H9 (cell line): ENCODE measurements at regions not wholly inside any gene's neighbourhood (a gene's known extent, or its start where the extent isn't known, plus 50 kb on each side); places are given as distances from the start of the nearest gene placed in this dataset.

Experiments used
- DNase-seq: peaks from one replicate; pipeline ENCODE4 v3.0.0-alpha.2; 2017
- H2AFZ ChIP-seq: one replicate; pipeline ENCODE4 v1.6.1; 2013; ENCODE audit warnings: mild to moderate bottlenecking, low read length, control low read depth, moderate library complexity
- H2AK5ac ChIP-seq: 2 replicates; pipeline ENCODE4 v1.6.1; 2013; ENCODE audit warnings: low read length, control low read depth, mixed read lengths; ENCODE audit not compliant: insufficient read length
- H2BK120ac ChIP-seq: one replicate; pipeline ENCODE4 v1.6.1; 2013; ENCODE audit warnings: low read depth, mild to moderate bottlenecking, low read length, control low read depth, inconsistent platforms; ENCODE audit not compliant: poor library complexity, severe bottlenecking
- H2BK12ac ChIP-seq: 2 replicates; pipeline ENCODE4 v1.6.1; 2013; ENCODE audit warnings: low read length, control low read depth, mixed read lengths, low read depth; ENCODE audit not compliant: insufficient read length
- H2BK15ac ChIP-seq: 2 replicates; pipeline ENCODE4 v1.6.1; 2013; ENCODE audit warnings: low read depth, low read length, control low read depth
- H2BK20ac ChIP-seq: one replicate; pipeline ENCODE4 v1.6.1; 2013; ENCODE audit warnings: low read depth, mild to moderate bottlenecking, low read length, control low read depth, inconsistent platforms; ENCODE audit not compliant: poor library complexity, severe bottlenecking
- H2BK5ac ChIP-seq: 2 replicates; pipeline ENCODE4 v1.6.1; 2013; ENCODE audit warnings: low read length, control low read depth, mixed read lengths; ENCODE audit not compliant: insufficient read length
- H3K14ac ChIP-seq: 2 replicates; pipeline ENCODE4 v1.6.1; 2013; ENCODE audit warnings: low read length, control low read depth; ENCODE audit not compliant: insufficient read depth
- H3K18ac ChIP-seq: 2 replicates; pipeline ENCODE4 v1.6.1; 2013; ENCODE audit warnings: low read depth, mild to moderate bottlenecking, mixed read lengths, low read length, control low read depth; ENCODE audit not compliant: insufficient read length
- H3K23ac ChIP-seq: 2 replicates; pipeline ENCODE4 v1.6.1; 2013; ENCODE audit warnings: low read length, control low read depth, mixed read lengths, low read depth; ENCODE audit not compliant: insufficient read length
- H3K23me2 ChIP-seq: 2 replicates; pipeline ENCODE4 v1.6.1; 2013; ENCODE audit warnings: low read depth, mild to moderate bottlenecking, mixed read lengths, low read length, control low read depth; ENCODE audit not compliant: insufficient read length, poor library complexity, severe bottlenecking
- H3K27ac ChIP-seq: 2 replicates; pipeline ENCODE4 v1.5.1; 2013; ENCODE audit warnings: low read length, control low read depth, mixed read lengths, low read depth; ENCODE audit not compliant: insufficient read length
- H3K27me3 ChIP-seq: 2 replicates; pipeline ENCODE4 v1.6.1; 2013; ENCODE audit warnings: low read length, control low read depth, inconsistent platforms; ENCODE audit not compliant: insufficient read depth
- H3K4ac ChIP-seq: 2 replicates; pipeline ENCODE4 v1.6.1; 2013; ENCODE audit warnings: low read depth, mild to moderate bottlenecking, control low read depth, inconsistent platforms, low read length, moderate library complexity
- H3K4me1 ChIP-seq: 2 replicates; pipeline ENCODE4 v1.6.1; 2013; ENCODE audit warnings: low read length, control low read depth, inconsistent platforms; ENCODE audit not compliant: insufficient read depth
- H3K4me2 ChIP-seq: 2 replicates; pipeline ENCODE4 v1.6.1; 2013; ENCODE audit warnings: low read length, control low read depth, mixed read lengths; ENCODE audit not compliant: insufficient read length, insufficient read depth
- H3K56ac ChIP-seq: 2 replicates; pipeline ENCODE4 v1.6.1; 2013; ENCODE audit warnings: low read depth, mild to moderate bottlenecking, mixed read lengths, low read length, control low read depth; ENCODE audit not compliant: insufficient read length
- H3K79me1 ChIP-seq: 2 replicates; pipeline ENCODE4 v1.6.1; 2013; ENCODE audit warnings: low read depth, mild to moderate bottlenecking, moderate library complexity, low read length, control low read depth, inconsistent platforms; ENCODE audit not compliant: insufficient read depth, poor library complexity, severe bottlenecking
- H3K79me2 ChIP-seq: 2 replicates; pipeline ENCODE4 v1.6.1; 2013; ENCODE audit warnings: low read length, control low read depth, inconsistent platforms; ENCODE audit not compliant: insufficient read depth
- H3K9ac ChIP-seq: 2 replicates; pipeline ENCODE4 v1.6.1; 2013; ENCODE audit warnings: low read length, control low read depth, mixed read lengths; ENCODE audit not compliant: insufficient read length; ENCODE audit errors: extremely low read depth
- H3K9me3 ChIP-seq: one replicate; pipeline ENCODE4 v1.6.1; 2013; ENCODE audit warnings: low read depth, low read length, inconsistent platforms; ENCODE audit not compliant: control insufficient read depth
- H3T11ph ChIP-seq: one replicate; pipeline ENCODE4 v1.6.1; 2013; ENCODE audit warnings: mild to moderate bottlenecking, low read length, control low read depth, inconsistent platforms
- H4K20me1 ChIP-seq: one replicate; pipeline ENCODE4 v1.6.1; 2013; ENCODE audit not compliant: control insufficient read depth, insufficient read length, insufficient read depth
- H4K5ac ChIP-seq: 2 replicates; pipeline ENCODE4 v1.6.1; 2013; ENCODE audit warnings: low read depth, mild to moderate bottlenecking, mixed read lengths, low read length, control low read depth; ENCODE audit not compliant: insufficient read length
- H4K8ac ChIP-seq: replicated peaks from 2 replicates; pipeline ENCODE4 v1.6.1; 2013; ENCODE audit warnings: low read length, control low read depth, mixed read lengths, low read depth; ENCODE audit not compliant: insufficient read length
- H4K91ac ChIP-seq: 2 replicates; pipeline ENCODE4 v1.6.1; 2013; ENCODE audit warnings: low read depth, mild to moderate bottlenecking, moderate library complexity, mixed read lengths, low read length, control low read depth; ENCODE audit not compliant: insufficient read length
- H3K27ac Mint-ChIP-seq, 3 experiments: 2 replicates in 2 of 3; 3 replicates in 1 of 3; pipeline ENCODE4 v1.8.0; 2020 to 2021; ENCODE audit warnings: mixed read lengths in 3 of 3, mild to moderate bottlenecking in 1 of 3, moderate library complexity in 1 of 3
- H3K27me3 Mint-ChIP-seq: 2 replicates; pipeline ENCODE4 v1.8.0; 2021; ENCODE audit warnings: low read depth, mild to moderate bottlenecking, moderate library complexity, mixed read lengths
- H3K36me3 Mint-ChIP-seq, 3 experiments: 2 replicates in 2 of 3; 3 replicates in 1 of 3; pipeline ENCODE4 v1.8.0; 2020 to 2021; ENCODE audit warnings: low read depth in 3 of 3, mixed read lengths in 3 of 3; ENCODE audit not compliant: insufficient read depth in 1 of 3
- H3K4me1 Mint-ChIP-seq, 2 experiments: 2 replicates each; pipeline ENCODE4 v1.8.0; 2020; ENCODE audit warnings: mixed read lengths in 2 of 2
- H3K4me3 Mint-ChIP-seq, 2 experiments: 2 replicates in 1 of 2; 3 replicates in 1 of 2; pipeline ENCODE4 v1.8.0; 2020 to 2021; ENCODE audit warnings: mild to moderate bottlenecking in 2 of 2, mixed read lengths in 2 of 2, moderate library complexity in 1 of 2
- H3K9me3 Mint-ChIP-seq, 2 experiments: 2 replicates in 1 of 2; 3 replicates in 1 of 2; pipeline ENCODE4 v1.8.0; 2020; ENCODE audit warnings: mild to moderate bottlenecking in 2 of 2, mixed read lengths in 2 of 2, moderate library complexity in 1 of 2
- WGBS: extraction: QIAGEN DNeasy Blood & Tissue Kit; methylation state at CpG from one replicate; pipeline ENCODE4 v1.1.7; 2013; ENCODE audit warnings: missing lambda C conversion rate, low lambda C conversion rate, mixed read lengths; ENCODE audit not compliant: insufficient read length; ENCODE audit errors: extremely low coverage; 5-methylcytosine and 5-hydroxymethylcytosine counted together
- TF ChIP-seq, protein P1 (sequence below): fragments of 200-600 bp; sonication (generic); conservative IDR thresholded peaks from 3 replicates; pipeline ENCODE4 v1.8.0; 2021; ENCODE audit warnings: antibody characterized with exemption, mild to moderate bottlenecking

DNA sequence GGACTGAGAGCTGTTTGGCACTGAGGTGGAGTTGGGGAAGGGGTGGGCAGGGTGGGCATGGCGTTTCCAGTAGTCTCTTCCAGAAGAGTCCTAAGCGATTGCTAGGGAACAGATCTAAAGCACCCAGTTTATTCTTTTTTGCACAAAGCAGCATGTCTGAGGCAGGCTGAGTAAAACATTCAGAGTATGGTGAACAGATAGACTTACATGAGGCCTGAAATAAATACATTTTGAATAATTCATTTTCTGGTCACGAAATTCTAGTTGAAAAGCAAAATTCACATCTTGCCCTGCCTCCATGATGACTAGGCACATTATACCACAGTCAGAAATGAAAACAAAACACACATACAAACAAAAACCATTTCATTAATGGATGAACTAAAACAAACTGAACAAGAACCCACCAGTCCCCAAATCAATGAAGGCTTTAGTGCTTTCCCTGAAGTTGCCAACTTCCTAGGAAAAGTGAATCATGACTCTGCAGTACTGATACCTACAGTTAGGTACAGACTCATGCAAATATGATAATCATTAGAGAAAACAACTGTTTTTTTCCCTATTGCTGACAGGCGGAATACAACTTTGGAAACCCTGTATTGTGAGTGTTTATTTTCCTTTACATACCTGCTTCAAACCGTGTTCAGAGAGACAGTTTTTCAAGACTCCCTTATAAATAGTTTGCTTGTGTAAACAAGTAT, 702.9 kb upstream of the POU3F2 start:
- TF ChIP-seq, protein P1, sequence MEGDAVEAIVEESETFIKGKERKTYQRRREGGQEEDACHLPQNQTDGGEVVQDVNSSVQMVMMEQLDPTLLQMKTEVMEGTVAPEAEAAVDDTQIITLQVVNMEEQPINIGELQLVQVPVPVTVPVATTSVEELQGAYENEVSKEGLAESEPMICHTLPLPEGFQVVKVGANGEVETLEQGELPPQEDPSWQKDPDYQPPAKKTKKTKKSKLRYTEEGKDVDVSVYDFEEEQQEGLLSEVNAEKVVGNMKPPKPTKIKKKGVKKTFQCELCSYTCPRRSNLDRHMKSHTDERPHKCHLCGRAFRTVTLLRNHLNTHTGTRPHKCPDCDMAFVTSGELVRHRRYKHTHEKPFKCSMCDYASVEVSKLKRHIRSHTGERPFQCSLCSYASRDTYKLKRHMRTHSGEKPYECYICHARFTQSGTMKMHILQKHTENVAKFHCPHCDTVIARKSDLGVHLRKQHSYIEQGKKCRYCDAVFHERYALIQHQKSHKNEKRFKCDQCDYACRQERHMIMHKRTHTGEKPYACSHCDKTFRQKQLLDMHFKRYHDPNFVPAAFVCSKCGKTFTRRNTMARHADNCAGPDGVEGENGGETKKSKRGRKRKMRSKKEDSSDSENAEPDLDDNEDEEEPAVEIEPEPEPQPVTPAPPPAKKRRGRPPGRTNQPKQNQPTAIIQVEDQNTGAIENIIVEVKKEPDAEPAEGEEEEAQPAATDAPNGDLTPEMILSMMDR, result no peak
- Histone ChIP-seq H3K9me3 (no peaks in the 10 kb centered on the region), H3K9ac (no peak overlapping the region), H3K27ac (no peak overlapping the region), H3K56ac (no peak overlapping the region), H4K8ac (no peak overlapping the region), H3K4me1 (no peaks in the 10 kb centered on the region), H3T11ph (no peak overlapping the region), H2AK5ac (no peak overlapping the region), H2BK15ac (no peak overlapping the region), H4K20me1 (no peaks in the 10 kb centered on the region), H3K18ac (no peak overlapping the region), H4K91ac (no peak overlapping the region), H2AFZ (no peak overlapping the region), H2BK20ac (no peak overlapping the region), H2BK12ac (no peak overlapping the region), H3K4me2 (no peak overlapping the region), H4K5ac (no peak overlapping the region), H3K23ac (no peak overlapping the region), H3K27me3 (no peaks in the 10 kb centered on the region), H2BK5ac (no peak overlapping the region), H2BK120ac (no peak overlapping the region), H3K79me2 (no peaks in the 10 kb centered on the region), H3K79me1 (no peaks in the 10 kb centered on the region), H3K14ac (no peak overlapping the region), H3K23me2 (no peaks in the 10 kb centered on the region), H3K4ac (no peak overlapping the region)
- no peaks in the 10 kb centered on the region for H3K9me3 Mint-ChIP-seq
- peak overlapping the region in 1 of 3 experiments; percentile 78; a peak in 2 of 7 replicates for H3K27ac Mint-ChIP-seq
- whole genome bisulfite sequencing, result no CpG with 5 or more reads among the region's 5 CpGs
- H3K4me1 Mint-ChIP-seq, result peaks cover 11 to 16% of the 10 kb centered on the region in 2 experiments
- no peaks in the 10 kb centered on the region; a peak in 1 of 7 replicates for H3K36me3 Mint-ChIP-seq
- no peaks in the 10 kb centered on the region for H3K27me3 Mint-ChIP-seq
- DNase-seq, result no peak
- no peak overlapping the region for H3K4me3 Mint-ChIP-seq
